ENCODE measurements at regions not wholly inside any gene's neighbourhood (a gene's known extent, or its start where the extent isn't known, plus 50 kb on each side); places are given as distances from the start of the nearest gene placed in this dataset.

DNA sequence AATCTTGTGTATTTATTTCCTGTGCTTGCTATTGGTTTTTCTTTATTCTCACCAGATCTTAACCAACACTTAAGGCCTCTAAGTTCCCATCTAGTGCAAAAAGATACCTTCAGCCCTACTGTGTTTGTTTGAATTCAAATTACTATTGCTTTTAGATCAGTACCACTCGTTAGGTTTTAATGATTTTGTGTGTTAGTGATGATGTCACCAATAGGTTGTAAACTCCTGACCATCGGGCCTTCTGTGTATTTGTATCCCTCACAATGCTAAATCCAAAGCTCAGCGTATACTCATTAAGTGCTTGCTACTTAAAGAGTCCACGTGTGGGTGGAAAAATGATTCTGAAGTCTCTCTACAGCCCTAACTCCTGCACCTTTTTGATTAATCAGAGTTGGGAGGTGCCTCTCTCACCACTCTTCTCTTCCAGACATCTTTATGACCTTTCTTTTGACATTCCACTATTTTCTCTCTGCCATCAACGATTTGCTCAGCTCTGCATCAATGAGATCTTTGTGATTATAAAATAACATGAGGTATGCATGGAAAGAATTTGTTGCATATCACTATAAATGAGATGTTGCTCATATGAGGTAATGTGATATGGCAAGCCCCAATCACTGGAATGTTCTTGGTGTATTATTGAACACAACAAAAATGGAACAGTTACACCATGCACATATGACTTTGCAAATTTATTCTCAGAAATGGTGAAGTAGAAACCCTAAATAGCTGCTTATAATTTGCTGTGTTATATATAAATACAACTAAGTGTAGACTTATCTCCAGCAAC lies 55.1 kb upstream of the LAMA2 start:
- H3K9me3 Mint-ChIP-seq = peaks cover 0 to 2% (median 2%) of the 10 kb centered on the region in 8 donors
- DNase-seq = no peak
- H3K27me3 ChIP-seq (ENCODE audit: insufficient read depth, low read length) = no peaks in the 10 kb centered on the region
- H3K4me1 ChIP-seq (ENCODE audit: insufficient read depth, low read length) = no peaks in the 10 kb centered on the region
- no peak overlapping the region for H3K4me3 Mint-ChIP-seq
- no peak overlapping the region for H3K4me3 ChIP-seq (ENCODE audit: low read length in 2 of 2)
- H3K9me3 ChIP-seq (ENCODE audit: control insufficient read depth in 1 of 2, low read length in 2 of 2) = no peaks in the 10 kb centered on the region
- no peak overlapping the region for H3K27ac ChIP-seq (ENCODE audit: low read depth, low read length)
- no peaks in the 10 kb centered on the region for H3K4me1 Mint-ChIP-seq
- H3K36me3 ChIP-seq (ENCODE audit: insufficient read depth, low read length) = no peaks in the 10 kb centered on the region
- H3K27me3 Mint-ChIP-seq = peaks cover 2 to 3% of the 10 kb centered on the region in 2 donors
- ChIA-PET POLR2A (ENCODE audit: partially characterized antibody) (no interaction called here), CTCF (ENCODE audit: partially characterized antibody) (no interaction called here)
- intact Hi-C loops (cut with micrococcal nuclease) = no loop called here
- no peaks in the 10 kb centered on the region for H3K36me3 Mint-ChIP-seq
- no peak overlapping the region for H3K27ac Mint-ChIP-seq

DNA sequence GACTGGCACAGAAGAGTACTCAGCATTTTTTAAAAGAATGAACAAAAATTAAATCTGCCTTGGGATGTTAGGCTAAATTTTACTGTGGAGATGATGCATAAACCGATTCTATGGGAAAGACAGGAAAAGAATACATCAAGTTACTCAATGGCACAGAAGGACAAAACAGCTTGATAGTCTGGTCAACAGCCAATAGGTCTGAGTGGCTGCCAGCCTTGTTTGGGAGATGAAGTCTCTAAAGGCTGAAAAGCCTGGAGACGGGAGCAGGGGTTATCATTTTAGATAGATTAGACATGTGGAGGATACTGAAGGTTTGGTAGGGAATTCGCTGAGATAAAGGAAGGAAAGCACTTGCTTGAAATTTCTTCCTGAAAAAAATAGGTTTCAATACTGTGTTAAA lies 56.3 kb upstream of the LAMA2 start:
- Mint-ChIP-seq H3K4me3 (no peak overlapping the region), H3K27me3 (peaks cover under 1 to 2% of the 10 kb centered on the region in 2 donors), H3K36me3 (no peaks in the 10 kb centered on the region), H3K9me3 (peaks cover 0 to 2% (median under 1%) of the 10 kb centered on the region in 8 donors), H3K27ac (no peak overlapping the region), H3K4me1 (no peaks in the 10 kb centered on the region)
- Histone ChIP-seq H3K4me1 (ENCODE audit: insufficient read depth, low read length) (no peaks in the 10 kb centered on the region), H3K27ac (ENCODE audit: low read depth, low read length) (no peak overlapping the region), H3K9me3 (ENCODE audit: control insufficient read depth in 1 of 2, low read length in 2 of 2) (no peaks in the 10 kb centered on the region), H3K4me3 (ENCODE audit: low read length in 2 of 2) (no peak overlapping the region), H3K27me3 (ENCODE audit: insufficient read depth, low read length) (no peaks in the 10 kb centered on the region), H3K36me3 (ENCODE audit: insufficient read depth, low read length) (no peaks in the 10 kb centered on the region)
- POLR2A ChIA-PET (ENCODE audit: partially characterized antibody) = no interaction called here
- CTCF ChIA-PET (ENCODE audit: partially characterized antibody) = no interaction called here
- no peak for DNase-seq
- intact Hi-C loops (cut with micrococcal nuclease) = no loop called here

DNA sequence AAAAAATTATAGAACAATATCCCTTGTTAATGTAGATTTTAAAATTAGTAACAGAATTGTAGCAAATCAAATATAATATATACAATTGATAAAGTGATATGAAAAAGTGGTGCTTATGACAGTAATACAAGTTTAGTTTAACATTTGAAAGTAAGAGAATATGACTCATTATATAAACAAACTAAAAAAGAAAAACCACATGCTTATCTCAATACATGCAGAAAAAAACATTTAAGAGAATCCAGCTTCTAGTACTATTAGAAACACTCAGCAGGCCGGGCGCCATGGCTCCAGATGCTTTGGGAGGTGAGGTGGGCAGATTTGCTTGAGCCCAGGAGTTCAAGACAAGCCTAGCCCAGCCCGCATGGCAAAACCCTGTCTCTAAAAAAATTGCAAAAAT lies 60.7 kb upstream of the LAMA2 start:
- H3K9me3 Mint-ChIP-seq = peaks cover 0 to 2% (median 0%) of the 10 kb centered on the region in 8 donors
- CTCF ChIA-PET (ENCODE audit: partially characterized antibody) = no interaction called here
- intact Hi-C loops (cut with micrococcal nuclease) = no loop called here
- POLR2A ChIA-PET (ENCODE audit: partially characterized antibody) = no interaction called here
- peaks cover 0 to 4% of the 10 kb centered on the region in 2 donors for H3K27me3 Mint-ChIP-seq
- Histone ChIP-seq H3K4me1 (ENCODE audit: insufficient read depth, low read length) (no peaks in the 10 kb centered on the region), H3K4me3 (ENCODE audit: low read length in 2 of 2) (no peak overlapping the region), H3K27me3 (ENCODE audit: insufficient read depth, low read length) (no peaks in the 10 kb centered on the region), H3K27ac (ENCODE audit: low read depth, low read length) (no peak overlapping the region), H3K36me3 (ENCODE audit: insufficient read depth, low read length) (no peaks in the 10 kb centered on the region), H3K9me3 (ENCODE audit: control insufficient read depth in 1 of 2, low read length in 2 of 2) (no peaks in the 10 kb centered on the region)
- H3K27ac Mint-ChIP-seq = no peak overlapping the region
- H3K4me3 Mint-ChIP-seq = no peak overlapping the region
- no peaks in the 10 kb centered on the region for H3K36me3 Mint-ChIP-seq
- H3K4me1 Mint-ChIP-seq = no peaks in the 10 kb centered on the region
- DNase-seq = no peak

DNA sequence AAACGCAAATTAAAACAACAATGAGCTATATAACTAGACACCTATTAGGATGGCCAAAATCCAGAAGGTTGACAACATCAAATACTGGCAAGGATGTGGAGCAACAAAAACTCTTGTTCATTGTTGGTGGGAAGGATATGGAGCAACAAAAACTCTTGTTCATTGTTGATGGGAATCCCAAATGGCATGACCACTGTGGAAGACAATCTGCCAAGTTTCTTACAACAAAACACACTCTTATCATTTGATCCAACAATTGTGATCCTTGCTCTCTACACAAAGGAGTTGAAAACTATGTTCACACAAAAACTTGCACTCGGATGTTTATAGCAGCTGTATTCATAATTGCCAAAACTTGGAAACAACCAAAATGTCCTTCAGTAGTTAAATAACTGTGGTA lies 61.8 kb upstream of the LAMA2 start:
- no peak overlapping the region for H3K4me3 Mint-ChIP-seq
- H3K4me1 Mint-ChIP-seq = no peaks in the 10 kb centered on the region
- DNase-seq = no peak
- Histone ChIP-seq H3K9me3 (ENCODE audit: control insufficient read depth in 1 of 2, low read length in 2 of 2) (no peaks in the 10 kb centered on the region), H3K4me1 (ENCODE audit: insufficient read depth, low read length) (no peaks in the 10 kb centered on the region), H3K27ac (ENCODE audit: low read depth, low read length) (no peak overlapping the region), H3K27me3 (ENCODE audit: insufficient read depth, low read length) (no peaks in the 10 kb centered on the region), H3K4me3 (ENCODE audit: low read length in 2 of 2) (no peak overlapping the region), H3K36me3 (ENCODE audit: insufficient read depth, low read length) (no peaks in the 10 kb centered on the region)
- intact Hi-C loops (cut with micrococcal nuclease) = no loop called here
- CTCF ChIA-PET (ENCODE audit: partially characterized antibody) = no interaction called here
- peaks cover 3 to 9% of the 10 kb centered on the region in 2 donors for H3K27me3 Mint-ChIP-seq
- H3K9me3 Mint-ChIP-seq = peaks cover 0 to 3% (median 0%) of the 10 kb centered on the region in 8 donors
- H3K27ac Mint-ChIP-seq = no peak overlapping the region
- H3K36me3 Mint-ChIP-seq = no peaks in the 10 kb centered on the region
- POLR2A ChIA-PET (ENCODE audit: partially characterized antibody) = no interaction called here

DNA sequence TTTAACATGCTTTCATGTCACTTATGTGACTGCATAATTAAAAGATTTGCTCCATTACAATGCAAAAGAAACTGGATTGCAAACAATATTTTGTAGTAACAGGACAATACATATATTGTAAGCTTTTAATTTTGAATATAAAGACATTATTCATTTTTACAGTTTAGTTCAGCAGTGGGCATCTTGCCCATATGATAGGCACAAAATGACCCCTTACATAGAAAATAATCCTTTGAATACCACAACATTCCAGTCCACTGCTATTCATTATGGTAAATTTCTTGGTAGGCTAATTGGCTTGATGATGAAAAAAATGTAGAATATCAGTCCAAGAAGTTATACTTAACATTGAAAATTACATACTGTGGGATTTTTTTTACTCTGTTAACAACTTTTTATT lies 74.1 kb upstream of the LAMA2 start:
- Mint-ChIP-seq H3K27me3 (no peaks in the 10 kb centered on the region), H3K27ac (no peak overlapping the region), H3K4me1 (no peaks in the 10 kb centered on the region), H3K9me3 (no peaks in the 10 kb centered on the region), H3K36me3 (no peaks in the 10 kb centered on the region), H3K4me3 (no peak overlapping the region)
- POLR2A ChIA-PET (ENCODE audit: partially characterized antibody) = no interaction called here
- Histone ChIP-seq H3K9me3 (ENCODE audit: control insufficient read depth in 1 of 2, low read length in 2 of 2) (no peaks in the 10 kb centered on the region), H3K4me1 (ENCODE audit: insufficient read depth, low read length) (no peaks in the 10 kb centered on the region), H3K4me3 (ENCODE audit: low read length in 2 of 2) (no peak overlapping the region), H3K36me3 (ENCODE audit: insufficient read depth, low read length) (no peaks in the 10 kb centered on the region), H3K27ac (ENCODE audit: low read depth, low read length) (no peak overlapping the region), H3K27me3 (ENCODE audit: insufficient read depth, low read length) (no peaks in the 10 kb centered on the region)
- no peak for DNase-seq
- intact Hi-C loops (cut with micrococcal nuclease) = no loop called here
- CTCF ChIA-PET (ENCODE audit: partially characterized antibody) = interaction anchor here (1.0 to 1.7 kb wide), 3 partner anchors 442 to 565 kb away, joined by 3 to 6 read pairs (median 3); no protein-coding TSS in a partner anchor

DNA sequence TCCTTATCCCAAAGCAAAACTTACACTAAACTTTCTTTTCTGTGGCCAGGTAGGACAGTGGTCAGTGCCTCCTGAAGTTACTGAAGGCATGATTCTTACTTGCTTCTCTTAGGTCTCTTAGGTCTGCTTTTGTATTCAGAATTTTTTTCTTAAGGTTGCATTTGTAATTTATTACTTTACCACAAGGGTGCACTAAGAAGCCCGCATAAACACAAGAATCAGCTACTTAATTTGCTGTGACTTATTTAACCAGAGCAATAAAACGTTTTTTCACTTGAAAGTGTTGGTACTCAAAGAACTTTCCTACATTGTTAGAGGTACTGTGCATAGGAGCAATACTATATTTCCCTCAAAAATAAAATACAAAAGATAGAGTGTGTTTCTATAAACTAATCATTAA lies 75.4 kb upstream of the LAMA2 start:
- Histone ChIP-seq H3K36me3 (ENCODE audit: insufficient read depth, low read length) (no peaks in the 10 kb centered on the region), H3K27me3 (ENCODE audit: insufficient read depth, low read length) (no peaks in the 10 kb centered on the region), H3K4me1 (ENCODE audit: insufficient read depth, low read length) (no peaks in the 10 kb centered on the region), H3K9me3 (ENCODE audit: control insufficient read depth in 1 of 2, low read length in 2 of 2) (no peaks in the 10 kb centered on the region), H3K27ac (ENCODE audit: low read depth, low read length) (no peak overlapping the region), H3K4me3 (ENCODE audit: low read length in 2 of 2) (no peak overlapping the region)
- H3K36me3 Mint-ChIP-seq = no peaks in the 10 kb centered on the region
- ChIA-PET CTCF (ENCODE audit: partially characterized antibody) (interaction anchor here (1.0 to 1.7 kb wide), 3 partner anchors 14 to 566 kb away, joined by 3 to 8 read pairs (median 6); no protein-coding TSS in a partner anchor), POLR2A (ENCODE audit: partially characterized antibody) (no interaction called here)
- no peak overlapping the region for H3K27ac Mint-ChIP-seq
- H3K4me3 Mint-ChIP-seq = no peak overlapping the region
- peaks cover 0 to under 1% of the 10 kb centered on the region in 2 donors for H3K27me3 Mint-ChIP-seq
- intact Hi-C loops (cut with micrococcal nuclease) = loop anchor here (2.0 kb wide), 1 partner anchor 563 kb away; no protein-coding TSS in a partner anchor
- no peaks in the 10 kb centered on the region for H3K4me1 Mint-ChIP-seq
- no peaks in the 10 kb centered on the region for H3K9me3 Mint-ChIP-seq
- peak in 2 of 5 donors; percentile 2 to 9 for DNase-seq

DNA sequence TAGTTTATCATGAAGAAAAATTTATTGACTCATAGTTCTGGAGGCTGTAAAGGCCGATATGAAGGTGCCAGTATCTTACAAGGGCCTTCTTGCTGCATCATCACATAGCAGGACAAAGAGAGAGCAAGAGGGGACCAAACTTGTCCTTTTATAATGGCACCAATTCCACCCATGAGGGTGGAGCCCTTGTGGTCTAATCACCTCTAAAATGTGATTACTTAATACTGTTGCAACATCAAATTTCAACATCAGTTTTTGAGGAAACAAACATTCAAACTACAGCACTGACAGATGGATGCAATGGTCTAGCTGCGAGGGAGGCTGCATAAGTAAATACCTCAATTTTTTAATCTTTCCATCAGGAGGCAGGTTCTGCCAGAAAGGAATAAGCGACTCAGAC lies 76.7 kb upstream of the LAMA2 start:
- POLR2A ChIA-PET (ENCODE audit: partially characterized antibody) = no interaction called here
- CTCF ChIA-PET (ENCODE audit: partially characterized antibody) = interaction anchor here (1.7 kb wide), 1 partner anchor 564 kb away, joined by 8 read pairs; no protein-coding TSS in a partner anchor
- Histone ChIP-seq H3K36me3 (ENCODE audit: insufficient read depth, low read length) (no peaks in the 10 kb centered on the region), H3K9me3 (ENCODE audit: control insufficient read depth in 1 of 2, low read length in 2 of 2) (no peaks in the 10 kb centered on the region), H3K27me3 (ENCODE audit: insufficient read depth, low read length) (no peaks in the 10 kb centered on the region), H3K4me3 (ENCODE audit: low read length in 2 of 2) (no peak overlapping the region), H3K27ac (ENCODE audit: low read depth, low read length) (no peak overlapping the region), H3K4me1 (ENCODE audit: insufficient read depth, low read length) (no peaks in the 10 kb centered on the region)
- Mint-ChIP-seq H3K4me3 (no peak overlapping the region), H3K36me3 (no peaks in the 10 kb centered on the region), H3K27ac (no peak overlapping the region), H3K27me3 (peaks cover 0 to 1% of the 10 kb centered on the region in 2 donors), H3K4me1 (no peaks in the 10 kb centered on the region), H3K9me3 (peaks cover 0 to 5% (median 0%) of the 10 kb centered on the region in 8 donors)
- DNase-seq = no peak
- intact Hi-C loops (cut with micrococcal nuclease) = loop anchor here (2.0 kb wide), 1 partner anchor 565 kb away; no protein-coding TSS in a partner anchor
